Suprapubic skin (tissue), 4 donors: ENCODE measurements at regions not wholly inside any gene's neighbourhood (a gene's known extent, or its start where the extent isn't known, plus 50 kb on each side); places are given as distances from the start of the nearest gene placed in this dataset.

ENCODE experiments used
- DNase-seq, 2 donors: peaks; one replicate each; pipeline ENCODE4 v3.0.0-alpha.2; 2019; ENCODE audit warnings: low spot score in 2 of 2
- H3K27ac ChIP-seq: fragments of 200-600 bp; sonication (generic); one replicate; pipeline ENCODE4 v1.5.1; 2019
- H3K27me3 ChIP-seq: fragments of 200-600 bp; sonication (generic); one replicate; pipeline ENCODE4 v1.5.1; 2019
- H3K36me3 ChIP-seq: fragments of 200-600 bp; sonication (generic); one replicate; pipeline ENCODE4 v1.5.1; 2019
- H3K4me1 ChIP-seq: fragments of 200-600 bp; sonication (generic); one replicate; pipeline ENCODE4 v1.5.1; 2019
- H3K4me3 ChIP-seq: fragments of 200-600 bp; sonication (generic); one replicate; pipeline ENCODE4 v1.5.1; 2019; ENCODE audit warnings: mild to moderate bottlenecking
- H3K9me3 ChIP-seq: fragments of 200-600 bp; sonication (generic); one replicate; pipeline ENCODE4 v1.5.1; 2019
- EP300 ChIP-seq: sonication (generic); formaldehyde crosslinking; IDR thresholded peaks from one replicate; pipeline ENCODE4 v1.6.1; 2017; ENCODE audit warnings: antibody characterized with exemption
- POLR2A ChIP-seq, 2 donors: fragments of 450-650 bp; IDR thresholded peaks; one replicate each; pipeline ENCODE4 v1.6.1; 2017; ENCODE audit warnings: antibody characterized with exemption in 2 of 2, mild to moderate bottlenecking in 2 of 2, moderate library complexity in 2 of 2
- POLR2AphosphoS5 ChIP-seq, 3 donors: sonication (generic); formaldehyde crosslinking; IDR thresholded peaks; one replicate each; pipeline ENCODE4 v1.6.1; 2017; ENCODE audit warnings: antibody characterized with exemption in 3 of 3
- WGBS: methylation state at CpG from one replicate; pipeline ENCODE4 v1.1.5; 2018; 5-methylcytosine and 5-hydroxymethylcytosine counted together
- TF ChIP-seq, protein P1 (sequence below), 2 donors: fragments of 200-600 bp in 1 of 2; fragments of 450-650 bp in 1 of 2; sonication (generic) in 1 of 2; IDR thresholded peaks; one replicate each; pipeline ENCODE4 v1.5.1; 2016 to 2019; ENCODE audit warnings: antibody characterized with exemption in 2 of 2, mild to moderate bottlenecking in 1 of 2, moderate library complexity in 1 of 2

DNA sequence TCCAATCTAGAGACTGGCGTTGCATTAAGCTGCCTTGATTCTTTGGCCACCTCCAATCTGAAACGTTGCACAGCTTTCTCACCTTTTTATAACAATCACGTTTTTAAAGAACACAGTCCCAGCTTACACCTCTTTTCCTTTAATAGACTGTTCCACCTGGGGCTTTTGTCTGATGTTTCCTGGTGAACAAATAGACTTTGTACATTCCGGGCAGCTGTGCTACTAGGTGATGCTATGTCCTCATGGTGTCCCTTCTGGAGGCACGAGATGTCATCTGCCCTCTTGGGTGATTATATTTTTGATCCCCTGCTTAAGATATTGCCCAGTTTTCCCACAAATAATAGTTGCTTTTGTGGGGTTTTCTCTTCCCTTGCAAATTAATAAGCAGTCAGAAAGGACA is 225.5 kb downstream of the SOX9 start:
- no peak overlapping the region for H3K4me3 ChIP-seq
- H3K36me3 ChIP-seq: no peaks in the 10 kb centered on the region
- WGBS: 75% methylated on average over 5 of the region's 5 CpGs
- H3K9me3 ChIP-seq: no peaks in the 10 kb centered on the region
- H3K27me3 ChIP-seq: peaks cover 19% of the 10 kb centered on the region
- H3K27ac ChIP-seq: no peak overlapping the region
- H3K4me1 ChIP-seq: peaks cover 2% of the 10 kb centered on the region
- TF ChIP-seq, protein P1, sequence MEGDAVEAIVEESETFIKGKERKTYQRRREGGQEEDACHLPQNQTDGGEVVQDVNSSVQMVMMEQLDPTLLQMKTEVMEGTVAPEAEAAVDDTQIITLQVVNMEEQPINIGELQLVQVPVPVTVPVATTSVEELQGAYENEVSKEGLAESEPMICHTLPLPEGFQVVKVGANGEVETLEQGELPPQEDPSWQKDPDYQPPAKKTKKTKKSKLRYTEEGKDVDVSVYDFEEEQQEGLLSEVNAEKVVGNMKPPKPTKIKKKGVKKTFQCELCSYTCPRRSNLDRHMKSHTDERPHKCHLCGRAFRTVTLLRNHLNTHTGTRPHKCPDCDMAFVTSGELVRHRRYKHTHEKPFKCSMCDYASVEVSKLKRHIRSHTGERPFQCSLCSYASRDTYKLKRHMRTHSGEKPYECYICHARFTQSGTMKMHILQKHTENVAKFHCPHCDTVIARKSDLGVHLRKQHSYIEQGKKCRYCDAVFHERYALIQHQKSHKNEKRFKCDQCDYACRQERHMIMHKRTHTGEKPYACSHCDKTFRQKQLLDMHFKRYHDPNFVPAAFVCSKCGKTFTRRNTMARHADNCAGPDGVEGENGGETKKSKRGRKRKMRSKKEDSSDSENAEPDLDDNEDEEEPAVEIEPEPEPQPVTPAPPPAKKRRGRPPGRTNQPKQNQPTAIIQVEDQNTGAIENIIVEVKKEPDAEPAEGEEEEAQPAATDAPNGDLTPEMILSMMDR (IDR thresholded peaks at IDR 0.05): no peak
- DNase-seq: no peak

DNA sequence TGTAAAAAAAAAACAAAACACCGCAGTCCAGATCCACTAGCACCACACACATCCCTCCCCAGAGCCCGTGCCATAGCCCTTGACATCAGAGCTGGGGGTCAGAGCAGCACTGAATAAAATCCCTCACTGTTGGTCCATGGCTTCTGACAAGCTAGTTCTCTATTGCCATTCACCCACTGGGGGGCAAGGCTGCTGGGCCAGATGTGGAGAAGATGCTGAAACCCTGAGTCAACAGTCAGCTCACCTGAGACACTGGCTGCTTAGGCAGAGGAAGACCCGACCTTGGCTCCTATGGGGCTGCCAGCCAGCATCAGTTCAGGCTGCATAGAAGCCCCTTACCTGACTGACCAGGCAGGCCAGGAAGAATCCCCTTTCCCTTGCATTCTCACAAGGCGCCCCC is 228.2 kb downstream of the SOX9 start:
- Histone ChIP-seq H3K27me3 (no peaks in the 10 kb centered on the region), H3K4me3 (no peak overlapping the region), H3K9me3 (no peaks in the 10 kb centered on the region), H3K27ac (no peak overlapping the region), H3K36me3 (no peaks in the 10 kb centered on the region), H3K4me1 (peaks cover 9% of the 10 kb centered on the region)
- WGBS: 94% methylated on average over 3 of the region's 4 CpGs
- TF ChIP-seq, protein P1 (IDR thresholded peaks at IDR 0.05): no peak
- TF ChIP-seq POLR2A (IDR thresholded peaks at IDR 0.05) (no peak), EP300 (no peak), POLR2AphosphoS5 (IDR thresholded peaks at IDR 0.05) (no peak)
- no peak for DNase-seq

DNA sequence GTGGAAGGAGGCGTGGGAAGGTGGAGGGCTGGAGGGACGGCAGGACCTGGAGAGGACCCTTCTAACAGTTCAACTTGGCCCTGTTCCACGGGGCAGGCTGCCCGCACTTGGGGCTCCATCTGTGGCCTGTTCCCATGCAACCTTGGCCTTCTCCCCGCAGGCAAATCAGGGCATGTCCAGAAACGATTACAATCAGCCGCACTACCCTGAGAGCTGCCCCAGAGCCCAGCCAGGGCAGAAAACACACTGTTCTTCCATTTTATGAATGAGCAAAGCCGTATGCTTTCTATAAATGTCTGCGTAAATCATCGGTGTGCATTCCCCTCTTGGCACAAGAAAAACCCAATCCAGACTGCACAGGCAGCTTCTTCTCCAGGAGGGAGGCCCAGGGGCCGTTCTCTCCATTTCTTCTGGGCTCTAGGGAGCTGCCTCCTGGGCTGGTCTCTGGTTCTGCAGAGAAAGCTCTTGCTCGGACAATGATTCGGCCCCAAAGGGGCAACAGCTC is 228.7 kb downstream of the SOX9 start:
- peak in 1 of 2 donors; percentile 34 for DNase-seq
- H3K4me3 ChIP-seq: no peak overlapping the region
- WGBS: 64% methylated on average over 13 of the region's 13 CpGs
- H3K36me3 ChIP-seq: no peaks in the 10 kb centered on the region
- TF ChIP-seq, protein P1 (IDR thresholded peaks at IDR 0.05): no peak
- TF ChIP-seq EP300 (no peak), POLR2A (IDR thresholded peaks at IDR 0.05) (no peak), POLR2AphosphoS5 (IDR thresholded peaks at IDR 0.05) (no peak)
- H3K27ac ChIP-seq: no peak overlapping the region
- H3K4me1 ChIP-seq: peaks cover 9% of the 10 kb centered on the region
- H3K27me3 ChIP-seq: no peaks in the 10 kb centered on the region
- no peaks in the 10 kb centered on the region for H3K9me3 ChIP-seq

DNA sequence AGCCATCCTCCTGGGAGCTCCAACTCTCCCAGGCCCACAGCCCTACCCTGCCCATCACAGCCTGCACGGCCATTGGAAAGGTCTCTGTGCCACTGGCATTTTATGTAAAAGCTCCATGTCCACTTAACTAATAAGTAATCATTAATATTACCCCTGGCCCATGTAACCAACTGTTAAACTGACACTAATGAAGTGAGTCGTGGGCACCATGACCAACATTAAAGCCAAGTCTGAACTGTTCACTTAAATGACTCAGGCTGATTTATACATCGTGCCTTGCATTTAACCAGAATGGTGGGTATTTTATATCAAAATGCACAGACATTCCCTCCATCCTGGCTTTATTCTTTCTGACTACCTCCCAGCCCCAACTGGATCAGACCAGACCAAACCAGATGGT is 229.3 kb downstream of the SOX9 start:
- peak in 1 of 2 donors; percentile 3 for DNase-seq
- no peak overlapping the region for H3K27ac ChIP-seq
- no peaks in the 10 kb centered on the region for H3K27me3 ChIP-seq
- TF ChIP-seq, protein P1 (IDR thresholded peaks at IDR 0.05): no peak
- TF ChIP-seq POLR2A (IDR thresholded peaks at IDR 0.05) (no peak), EP300 (no peak), POLR2AphosphoS5 (IDR thresholded peaks at IDR 0.05) (no peak)
- no peaks in the 10 kb centered on the region for H3K36me3 ChIP-seq
- 84% methylated on average over 3 of the region's 3 CpGs for WGBS
- H3K4me3 ChIP-seq: no peak overlapping the region
- no peaks in the 10 kb centered on the region for H3K9me3 ChIP-seq
- peaks cover 9% of the 10 kb centered on the region for H3K4me1 ChIP-seq

DNA sequence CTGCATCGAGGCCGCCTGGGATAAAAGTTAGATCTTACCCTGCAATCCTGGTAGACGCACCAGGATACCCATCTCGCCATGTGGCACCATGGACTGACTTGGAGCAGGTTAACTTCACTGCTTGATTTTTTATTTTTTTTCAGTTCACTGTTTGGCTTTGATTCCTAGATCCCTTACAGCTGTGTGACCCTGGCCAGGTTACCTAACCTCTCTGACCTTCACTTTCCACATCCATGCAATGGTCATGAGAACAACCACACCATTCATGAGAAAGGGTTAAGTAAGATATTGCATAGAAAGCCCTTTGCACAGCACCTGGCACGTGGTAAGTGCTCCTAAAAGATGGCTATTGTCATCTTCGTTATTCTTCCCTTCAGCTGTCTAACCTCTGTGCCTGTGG is 230.5 kb downstream of the SOX9 start:
- WGBS: 80% methylated on average over 6 of the region's 6 CpGs
- Histone ChIP-seq H3K9me3 (no peaks in the 10 kb centered on the region), H3K27ac (no peak overlapping the region), H3K4me3 (no peak overlapping the region), H3K4me1 (peaks cover 9% of the 10 kb centered on the region), H3K27me3 (peaks cover 3% of the 10 kb centered on the region), H3K36me3 (no peaks in the 10 kb centered on the region)
- TF ChIP-seq POLR2AphosphoS5 (IDR thresholded peaks at IDR 0.05) (no peak), EP300 (no peak), POLR2A (IDR thresholded peaks at IDR 0.05) (no peak)
- TF ChIP-seq, protein P1 (IDR thresholded peaks at IDR 0.05): no peak
- no peak for DNase-seq
